Stimulated activated naive CD8-positive, alpha-beta T cell treated with anti-CD3 and anti-CD28 coated beads, Interleukin-15, amount 100 ng/mL, for 72 hours (primary cell): ENCODE measurements at regions not wholly inside any gene's neighbourhood (a gene's known extent, or its start where the extent isn't known, plus 50 kb on each side); places are given as distances from the start of the nearest gene placed in this dataset.

Experiments
- ATAC-seq: fragments of 150-1000 bp; cut with Tn5 transposase; 2 replicates; pipeline ENCODE4 v1.10.0; 2021; ENCODE audit warnings: mild to moderate bottlenecking, moderate library complexity
- DNase-seq, 2 donors: peaks; one replicate each; pipeline ENCODE4 v3.0.0; 2021 to 2022
- H3K27ac Mint-ChIP-seq, 2 donors: one replicate each; pipeline ENCODE4 v1.8.0; 2022; ENCODE audit warnings: mild to moderate bottlenecking in 2 of 2, mixed read lengths in 2 of 2, moderate library complexity in 2 of 2
- H3K27me3 Mint-ChIP-seq: one replicate; pipeline ENCODE4 v1.8.0; 2022; ENCODE audit warnings: mixed read lengths
- H3K4me1 Mint-ChIP-seq: one replicate; pipeline ENCODE4 v1.8.0; 2022; ENCODE audit warnings: mild to moderate bottlenecking, mixed read lengths
- H3K4me3 Mint-ChIP-seq, 2 donors: one replicate each; pipeline ENCODE4 v1.8.0; 2022; ENCODE audit warnings: mild to moderate bottlenecking in 2 of 2, mixed read lengths in 2 of 2, moderate library complexity in 1 of 2
- H3K9me3 Mint-ChIP-seq, 2 donors: one replicate each; pipeline ENCODE4 v1.8.0; 2022; ENCODE audit warnings: mixed read lengths in 2 of 2

DNA sequence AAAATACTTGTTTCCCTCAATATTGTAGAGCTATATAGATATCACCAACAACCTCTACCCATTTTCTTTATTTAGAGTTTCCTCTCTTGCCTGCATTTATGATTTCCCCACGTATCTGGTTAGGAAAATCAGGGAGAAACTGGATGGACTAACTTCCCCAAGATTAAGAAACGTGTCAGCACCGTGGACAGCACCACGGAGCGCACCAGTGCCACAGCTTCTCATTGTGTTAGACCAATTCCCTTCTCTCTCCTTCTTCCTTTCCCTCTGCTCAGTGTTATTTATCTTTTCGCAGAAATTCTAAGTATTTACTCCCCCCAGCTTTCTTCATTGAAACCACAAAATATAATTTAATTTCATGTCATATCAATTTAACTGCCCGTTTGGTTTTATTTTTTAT lies 568.6 kb upstream of the BOD1L1 start:
- no peaks in the 10 kb centered on the region for H3K9me3 Mint-ChIP-seq
- no peak for ATAC-seq
- H3K4me1 Mint-ChIP-seq: no peaks in the 10 kb centered on the region
- H3K4me3 Mint-ChIP-seq: no peak overlapping the region
- no peak for DNase-seq
- no peak overlapping the region for H3K27ac Mint-ChIP-seq
- no peaks in the 10 kb centered on the region for H3K27me3 Mint-ChIP-seq

DNA sequence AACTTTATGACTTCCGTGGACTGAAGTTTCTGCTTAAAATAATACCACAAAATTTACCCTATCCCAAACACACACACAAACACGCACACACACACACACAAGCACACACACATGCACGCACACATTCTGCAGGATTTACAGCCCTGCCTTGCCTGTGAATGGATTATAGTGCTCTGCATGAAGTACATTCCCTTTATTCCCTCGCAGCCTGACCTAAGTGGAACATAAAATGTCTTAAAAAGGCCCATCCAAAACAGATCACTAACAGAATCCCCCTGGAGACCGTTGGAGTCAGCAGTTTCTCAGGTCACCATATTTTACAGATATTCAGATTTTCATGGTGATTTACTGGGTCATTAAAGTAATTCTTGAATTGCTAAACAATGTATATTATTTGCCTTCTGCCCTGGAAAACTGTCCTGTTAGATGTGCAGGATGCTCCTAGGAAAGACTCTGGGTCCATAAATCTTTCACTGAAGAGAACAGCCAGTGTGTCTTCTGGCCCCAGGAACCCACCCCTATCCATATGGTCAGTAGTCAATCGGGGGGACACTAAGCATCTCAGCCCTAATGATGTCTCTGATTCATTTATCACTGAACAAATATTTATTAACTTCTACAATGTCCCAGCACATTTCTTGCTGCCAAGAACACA lies 587.7 kb upstream of the BOD1L1 start:
- no peaks in the 10 kb centered on the region for H3K4me1 Mint-ChIP-seq
- DNase-seq (no peak), ATAC-seq (no peak)
- no peak overlapping the region for H3K27ac Mint-ChIP-seq
- H3K4me3 Mint-ChIP-seq: no peak overlapping the region
- peaks cover 5 to 18% of the 10 kb centered on the region in 2 donors for H3K9me3 Mint-ChIP-seq
- peaks cover 12% of the 10 kb centered on the region for H3K27me3 Mint-ChIP-seq

DNA sequence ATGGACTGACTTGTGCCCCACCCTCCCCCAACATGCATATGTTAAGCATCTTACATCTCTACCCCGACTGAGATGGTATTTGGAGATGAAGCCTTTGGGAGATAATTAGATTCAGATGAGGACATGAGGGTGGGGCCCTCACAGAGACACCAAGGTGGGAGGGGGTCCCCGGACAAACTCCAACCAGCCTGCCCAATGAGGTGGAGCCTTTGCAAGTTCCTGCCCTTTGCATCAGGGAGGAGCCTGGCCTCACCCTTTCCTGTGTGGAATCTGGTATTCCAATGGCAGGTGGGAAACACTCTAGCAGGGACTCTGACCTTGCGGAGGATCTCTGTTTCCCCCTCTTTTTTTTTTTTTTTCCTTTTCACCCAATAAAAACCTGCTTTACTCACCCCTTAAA lies 589.9 kb upstream of the BOD1L1 start:
- Mint-ChIP-seq H3K27ac (no peak overlapping the region), H3K4me3 (no peak overlapping the region), H3K4me1 (no peaks in the 10 kb centered on the region), H3K9me3 (peaks cover 5 to 10% of the 10 kb centered on the region in 2 donors), H3K27me3 (peaks cover 12% of the 10 kb centered on the region)
- no peak for DNase-seq
- ATAC-seq: no peak

DNA sequence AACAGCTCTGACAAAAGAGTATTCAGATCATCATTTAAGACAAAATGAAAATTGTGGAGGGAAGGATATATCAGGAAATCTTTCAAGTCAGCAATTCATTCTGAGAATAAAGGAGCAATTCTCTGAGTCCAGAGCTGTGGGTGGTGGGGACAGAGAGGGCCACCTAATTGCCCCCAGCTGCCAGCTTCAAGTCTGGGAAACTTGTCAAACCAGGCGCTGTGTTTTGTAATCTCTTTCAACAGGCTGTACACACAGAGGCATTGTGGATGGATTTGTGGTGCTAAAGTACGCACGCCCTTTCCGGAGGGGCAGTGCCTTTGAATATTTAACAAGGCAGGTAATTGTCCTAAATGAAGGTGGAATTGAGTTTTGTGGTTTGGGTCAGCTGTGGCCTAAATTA lies 591.1 kb upstream of the BOD1L1 start:
- Mint-ChIP-seq H3K4me3 (no peak overlapping the region), H3K27me3 (peaks cover 12% of the 10 kb centered on the region), H3K27ac (no peak overlapping the region), H3K9me3 (no peaks in the 10 kb centered on the region), H3K4me1 (no peaks in the 10 kb centered on the region)
- ATAC-seq (no peak), DNase-seq (no peak)

DNA sequence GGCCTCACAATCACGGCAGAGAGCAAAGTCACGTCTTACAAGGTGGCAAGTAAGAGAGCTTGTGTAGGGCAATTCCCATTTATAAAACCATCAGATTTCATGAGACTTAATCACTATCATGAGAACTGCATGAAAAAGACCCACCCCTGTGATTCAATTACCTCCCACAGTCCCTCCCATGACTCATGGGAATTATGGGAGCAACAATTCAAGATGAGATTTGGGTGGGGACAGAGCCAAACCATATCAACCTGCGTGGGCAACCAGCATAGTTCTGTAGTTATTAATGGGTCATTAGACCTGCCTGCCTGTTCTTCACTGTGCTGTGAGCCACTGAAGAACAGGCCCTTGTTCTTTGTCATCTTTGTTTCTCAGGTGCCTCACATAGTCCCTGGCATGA lies 593.7 kb upstream of the BOD1L1 start:
- Mint-ChIP-seq H3K27ac (no peak overlapping the region), H3K4me1 (no peaks in the 10 kb centered on the region), H3K27me3 (no peaks in the 10 kb centered on the region), H3K9me3 (no peaks in the 10 kb centered on the region), H3K4me3 (no peak overlapping the region)
- DNase-seq (no peak), ATAC-seq (no peak)

- no peak overlapping the region for H3K27ac Mint-ChIP-seq
- no peaks in the 10 kb centered on the region for H3K9me3 Mint-ChIP-seq
Measured at GRCh38 chr4:14222377-14223029, 595.0 kb upstream of the BOD1L1 start.

GRCh38 chr4:14223461-14223860 lies 595.9 kb upstream of the BOD1L1 start:
- DNase-seq (no peak), ATAC-seq (no peak)
- Mint-ChIP-seq H3K27ac (no peak overlapping the region), H3K4me1 (no peaks in the 10 kb centered on the region), H3K9me3 (no peaks in the 10 kb centered on the region), H3K4me3 (no peak overlapping the region), H3K27me3 (no peaks in the 10 kb centered on the region)

More at GRCh38 chr4:14222377-14223029, 595.0 kb upstream of the BOD1L1 start:
- no peaks in the 10 kb centered on the region for H3K4me1 Mint-ChIP-seq
- DNase-seq (no peak), ATAC-seq (no peak)
- no peak overlapping the region for H3K4me3 Mint-ChIP-seq
- no peaks in the 10 kb centered on the region for H3K27me3 Mint-ChIP-seq

GRCh38 chr4:14225688-14226207 lies 598.2 kb upstream of the BOD1L1 start:
- Mint-ChIP-seq H3K4me1 (no peaks in the 10 kb centered on the region), H3K27ac (no peak overlapping the region), H3K9me3 (no peaks in the 10 kb centered on the region), H3K4me3 (no peak overlapping the region), H3K27me3 (no peaks in the 10 kb centered on the region)
- DNase-seq (no peak), ATAC-seq (no peak)

DNA sequence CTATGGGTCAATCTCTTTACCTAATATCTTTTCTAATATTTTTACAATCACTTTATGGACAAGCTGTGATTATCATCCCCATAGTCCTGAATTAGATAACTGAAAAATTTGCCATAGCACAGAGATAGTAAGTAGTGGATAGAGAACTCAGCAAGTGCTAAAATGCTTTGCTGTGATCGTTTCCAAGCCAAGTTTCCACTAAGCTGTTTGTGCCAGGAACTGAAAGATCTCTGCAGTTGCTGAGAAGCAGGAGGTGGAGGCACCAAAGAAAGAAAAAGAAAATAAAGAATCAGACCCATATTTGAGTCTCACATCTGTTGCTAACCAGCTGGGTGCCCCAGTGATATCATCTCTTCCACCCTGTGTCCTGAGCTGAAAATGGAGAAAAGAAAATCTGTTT lies 605.6 kb upstream of the BOD1L1 start:
- peaks cover 6% of the 10 kb centered on the region for H3K27me3 Mint-ChIP-seq
- no peaks in the 10 kb centered on the region for H3K9me3 Mint-ChIP-seq
- ATAC-seq (no peak), DNase-seq (no peak)
- no peak overlapping the region for H3K27ac Mint-ChIP-seq
- H3K4me3 Mint-ChIP-seq: no peak overlapping the region
- H3K4me1 Mint-ChIP-seq: no peaks in the 10 kb centered on the region

DNA sequence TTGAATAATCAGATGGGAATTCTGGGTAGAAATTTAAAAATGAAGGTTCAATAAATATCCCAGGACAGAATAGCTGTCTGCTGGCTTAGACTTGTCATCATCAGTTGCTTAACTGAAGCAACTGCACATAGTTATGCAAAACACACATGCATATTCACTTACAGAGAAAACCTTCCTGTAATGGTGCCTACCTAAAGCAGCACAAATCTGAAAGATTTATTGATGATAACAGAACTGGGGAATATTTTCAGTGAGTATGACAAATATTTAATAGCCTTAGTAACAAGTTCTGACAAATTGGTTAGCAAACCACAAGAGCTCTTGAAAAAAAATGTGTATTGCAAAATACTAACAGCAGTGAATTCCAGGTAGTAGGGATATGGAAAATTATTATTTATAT lies 606.8 kb upstream of the BOD1L1 start:
- no peaks in the 10 kb centered on the region for H3K4me1 Mint-ChIP-seq
- ATAC-seq: no peak

GRCh38 chr4:14236359-14236758 lies 608.8 kb upstream of the BOD1L1 start:
- H3K9me3 Mint-ChIP-seq: no peaks in the 10 kb centered on the region
- H3K27ac Mint-ChIP-seq: no peak overlapping the region
- no peaks in the 10 kb centered on the region for H3K4me1 Mint-ChIP-seq
- H3K4me3 Mint-ChIP-seq: no peak overlapping the region
- ATAC-seq (no peak), DNase-seq (no peak)
- H3K27me3 Mint-ChIP-seq: peaks cover 6% of the 10 kb centered on the region

More for the DNA sequence above, 606.8 kb upstream of the BOD1L1 start:
- Mint-ChIP-seq H3K4me3 (no peak overlapping the region), H3K27ac (no peak overlapping the region), H3K27me3 (peaks cover 6% of the 10 kb centered on the region), H3K9me3 (no peaks in the 10 kb centered on the region)
- DNase-seq: no peak

- Mint-ChIP-seq H3K9me3 (no peaks in the 10 kb centered on the region), H3K27ac (no peak overlapping the region), H3K4me3 (no peak overlapping the region), H3K27me3 (peaks cover 6% of the 10 kb centered on the region), H3K4me1 (no peaks in the 10 kb centered on the region)
- ATAC-seq (no peak), DNase-seq (no peak)
Measured at GRCh38 chr4:14237911-14238310, 610.4 kb upstream of the BOD1L1 start.

- DNase-seq: no peak
- ATAC-seq: no peak
- no peaks in the 10 kb centered on the region for H3K9me3 Mint-ChIP-seq
- no peak overlapping the region for H3K4me3 Mint-ChIP-seq
- peaks cover 10% of the 10 kb centered on the region for H3K27me3 Mint-ChIP-seq
- H3K27ac Mint-ChIP-seq: no peak overlapping the region
- H3K4me1 Mint-ChIP-seq: no peaks in the 10 kb centered on the region
Measured at GRCh38 chr4:14241574-14241973, 614.0 kb upstream of the BOD1L1 start.

GRCh38 chr4:14247767-14248166 lies 620.2 kb upstream of the BOD1L1 start:
- no peak for ATAC-seq
- H3K27me3 Mint-ChIP-seq: peaks cover 10% of the 10 kb centered on the region
- no peak overlapping the region for H3K27ac Mint-ChIP-seq
- peaks cover 2 to 8% of the 10 kb centered on the region in 2 donors for H3K9me3 Mint-ChIP-seq
- H3K4me3 Mint-ChIP-seq: no peak overlapping the region
- DNase-seq: no peak
- no peaks in the 10 kb centered on the region for H3K4me1 Mint-ChIP-seq

DNA sequence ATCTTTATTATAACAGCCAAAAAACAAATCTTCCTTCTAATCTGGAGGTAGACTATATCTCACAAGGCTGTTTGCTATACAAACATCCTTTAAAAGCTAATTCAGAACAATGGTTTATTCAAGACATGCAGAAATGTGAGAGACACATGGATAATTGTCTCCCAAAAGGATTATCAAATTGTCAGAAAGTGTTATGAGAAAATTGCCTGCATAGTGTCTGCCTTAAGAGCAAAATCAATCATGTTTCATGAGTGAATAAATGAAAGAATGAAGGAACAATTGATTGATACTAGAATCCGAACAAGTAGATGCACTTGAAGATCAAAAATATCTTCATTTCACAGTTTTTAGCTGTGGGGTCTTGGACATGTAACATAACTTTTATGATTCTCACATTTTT lies 621.7 kb upstream of the BOD1L1 start:
- H3K9me3 Mint-ChIP-seq: peaks cover 9 to 12% of the 10 kb centered on the region in 2 donors
- DNase-seq: no peak
- H3K27me3 Mint-ChIP-seq: peaks cover 2% of the 10 kb centered on the region
- H3K4me1 Mint-ChIP-seq: no peaks in the 10 kb centered on the region
- ATAC-seq: no peak
- no peak overlapping the region for H3K27ac Mint-ChIP-seq
- H3K4me3 Mint-ChIP-seq: no peak overlapping the region

- H3K9me3 Mint-ChIP-seq: peaks cover 9 to 12% of the 10 kb centered on the region in 2 donors
- H3K27ac Mint-ChIP-seq: no peak overlapping the region
- no peaks in the 10 kb centered on the region for H3K4me1 Mint-ChIP-seq
- DNase-seq: no peak
- no peak for ATAC-seq
- H3K4me3 Mint-ChIP-seq: no peak overlapping the region
- H3K27me3 Mint-ChIP-seq: no peaks in the 10 kb centered on the region
Measured at GRCh38 chr4:14254252-14254651, 626.7 kb upstream of the BOD1L1 start.
